ENCODE measurements at regions not wholly inside any gene's neighbourhood (a gene's known extent, or its start where the extent isn't known, plus 50 kb on each side); places are given as distances from the start of the nearest gene placed in this dataset.

- TF ChIP-seq BHLHE40 (IDR thresholded peaks at IDR 0.05; ENCODE audit: low read length) (no peak), NONO (IDR thresholded peaks at IDR 0.05; ENCODE audit: low read depth in 2 of 2, low read length in 1 of 2) (no peak)
- TF ChIP-seq, protein P1, sequence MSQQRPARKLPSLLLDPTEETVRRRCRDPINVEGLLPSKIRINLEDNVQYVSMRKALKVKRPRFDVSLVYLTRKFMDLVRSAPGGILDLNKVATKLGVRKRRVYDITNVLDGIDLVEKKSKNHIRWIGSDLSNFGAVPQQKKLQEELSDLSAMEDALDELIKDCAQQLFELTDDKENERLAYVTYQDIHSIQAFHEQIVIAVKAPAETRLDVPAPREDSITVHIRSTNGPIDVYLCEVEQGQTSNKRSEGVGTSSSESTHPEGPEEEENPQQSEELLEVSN (IDR thresholded peaks at IDR 0.05; ENCODE audit: borderline replicate concordance in 1 of 2, extremely low read depth in 1 of 2, insufficient read depth in 1 of 2, insufficient read length in 1 of 2, low read depth in 1 of 2, low read length in 1 of 2, poor library complexity in 1 of 2, severe bottlenecking in 1 of 2): no peak
These were observed 197.5 kb upstream of the PTBP2 start (continued) for GRCh38 chr1:96524100-96524499.

GRCh38 chr1:96525657-96526557 is 195.7 kb upstream of the PTBP2 start:
- Histone ChIP-seq H3K4me3 (no peak overlapping the region), H2AFZ (ENCODE audit: low read depth, low read length) (no peak overlapping the region), H3K79me2 (ENCODE audit: control insufficient read depth, insufficient read depth, low read length) (no peaks in the 10 kb centered on the region), H3K36me3 (ENCODE audit: control insufficient read depth, insufficient read depth, low read length) (no peaks in the 10 kb centered on the region), H3K4me2 (ENCODE audit: insufficient read depth, low read length) (no peak overlapping the region), H3K9me1 (ENCODE audit: control insufficient read depth, insufficient read depth, low read length) (no peaks in the 10 kb centered on the region), H3K9ac (ENCODE audit: insufficient read depth in 1 of 2, low read depth in 2 of 2, low read length in 2 of 2) (no peak overlapping the region), H3K4me1 (replicated peaks in 1 of 2; ENCODE audit: control insufficient read depth in 2 of 2, insufficient read depth in 2 of 2, low read length in 2 of 2) (no peaks in the 10 kb centered on the region), H3K27ac (ENCODE audit: extremely low read depth, low read depth, low read length) (no peak overlapping the region), H4K20me1 (replicated peaks; ENCODE audit: control insufficient read depth, insufficient read depth, low read length) (no peaks in the 10 kb centered on the region), H3K27me3 (ENCODE audit: control insufficient read depth in 2 of 2, insufficient read depth in 2 of 2, low read length in 2 of 2) (no peaks in the 10 kb centered on the region), H3K9me3 (replicated peaks; ENCODE audit: control insufficient read depth, insufficient read depth, low read depth, low read length) (no peaks in the 10 kb centered on the region)
- DNase-seq (ENCODE audit: extremely low read depth in 1 of 4, low spot score in 3 of 4) (no peak), FAIRE-seq (no peak), ATAC-seq (no peak)
- in situ Hi-C loops (cut with MboI): no loop called here
- no TSS peak for BruUV-seq (replicated peaks)
- 1% methylated on average over 8 of the region's 8 CpGs for WGBS (ENCODE audit: insufficient coverage, low coverage, missing lambda C conversion rate)
- ChIA-PET POLR2A (interaction anchor here (0.6 kb wide), 1 partner anchor 29 kb away, joined by 3 read pairs; no protein-coding TSS in a partner anchor), CTCF (ENCODE audit: low intra/inter-chr PET ratio) (no interaction called here)
- intact Hi-C loops (cut with micrococcal nuclease): no loop called here
- TF ChIP-seq TARDBP (IDR thresholded peaks at IDR 0.05) (no peak), XRCC5 (IDR thresholded peaks at IDR 0.05; ENCODE audit: low read depth, low read length) (no peak), ZNF77 (CRISPR knock-in tag; IDR thresholded peaks at IDR 0.05) (no peak), THRA (IDR thresholded peaks at IDR 0.05) (no peak), SPI1 (IDR thresholded peaks at IDR 0.05; ENCODE audit: borderline replicate concordance, low read depth, low read length) (no peak), PYGO2 (tag; IDR thresholded peaks at IDR 0.05) (no peak), PTBP1 (IDR thresholded peaks at IDR 0.05; ENCODE audit: low read depth, low read length) (no peak), ZNF23 (CRISPR knock-in tag; IDR thresholded peaks at IDR 0.05) (no peak), DDX20 (tag; IDR thresholded peaks at IDR 0.05; ENCODE audit: low read depth) (no peak), SNRNP70 (optimal IDR thresholded peaks at IDR 0.05; ENCODE audit: low read depth, low read length) (no peak), ATF3 (IDR thresholded peaks at IDR 0.05) (no peak), ATF3 (CRISPR knock-in tag; conservative IDR thresholded peaks at IDR 0.05) (no peak)
